ENCODE measurements at regions not wholly inside any gene's neighbourhood (a gene's known extent, or its start where the extent isn't known, plus 50 kb on each side); places are given as distances from the start of the nearest gene placed in this dataset.
"Not testable (repeated sequence)": the region's sequence is repeated elsewhere in the genome, so short reads cannot be mapped to it uniquely, and the experiment has no call there.

DNA sequence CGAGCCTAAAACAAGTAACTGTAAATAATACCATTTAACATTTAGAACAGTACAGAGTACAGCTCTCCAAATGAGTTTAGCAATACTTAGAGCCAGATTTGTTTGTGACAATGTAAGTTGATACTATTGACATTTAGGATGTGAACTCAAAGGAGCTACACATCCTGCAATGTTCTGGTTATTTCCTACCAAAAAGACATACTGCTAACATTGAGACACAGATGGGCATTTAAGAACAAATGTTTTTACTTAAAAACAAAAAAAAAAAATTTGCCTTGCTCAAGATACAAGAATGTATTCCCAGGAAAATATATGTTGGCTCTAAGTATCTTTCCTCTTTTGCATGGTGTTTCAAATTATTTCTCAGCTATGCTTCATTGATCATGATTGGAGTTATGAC, 1464.8 kb upstream of the PRMT6 start:
- Histone ChIP-seq H3K36me3 (no peaks in the 10 kb centered on the region), H3K27ac (no peak overlapping the region), H3K4me1 (ENCODE audit: low read depth) (no peaks in the 10 kb centered on the region), H3K27me3 (no peaks in the 10 kb centered on the region), H3K9me3 (ENCODE audit: low read depth) (no peaks in the 10 kb centered on the region), H3K4me3 (no peak overlapping the region)
- no peak for DNase-seq (ENCODE audit: low read depth in 1 of 2, low spot score in 1 of 2)
- TF ChIP-seq, protein P1, sequence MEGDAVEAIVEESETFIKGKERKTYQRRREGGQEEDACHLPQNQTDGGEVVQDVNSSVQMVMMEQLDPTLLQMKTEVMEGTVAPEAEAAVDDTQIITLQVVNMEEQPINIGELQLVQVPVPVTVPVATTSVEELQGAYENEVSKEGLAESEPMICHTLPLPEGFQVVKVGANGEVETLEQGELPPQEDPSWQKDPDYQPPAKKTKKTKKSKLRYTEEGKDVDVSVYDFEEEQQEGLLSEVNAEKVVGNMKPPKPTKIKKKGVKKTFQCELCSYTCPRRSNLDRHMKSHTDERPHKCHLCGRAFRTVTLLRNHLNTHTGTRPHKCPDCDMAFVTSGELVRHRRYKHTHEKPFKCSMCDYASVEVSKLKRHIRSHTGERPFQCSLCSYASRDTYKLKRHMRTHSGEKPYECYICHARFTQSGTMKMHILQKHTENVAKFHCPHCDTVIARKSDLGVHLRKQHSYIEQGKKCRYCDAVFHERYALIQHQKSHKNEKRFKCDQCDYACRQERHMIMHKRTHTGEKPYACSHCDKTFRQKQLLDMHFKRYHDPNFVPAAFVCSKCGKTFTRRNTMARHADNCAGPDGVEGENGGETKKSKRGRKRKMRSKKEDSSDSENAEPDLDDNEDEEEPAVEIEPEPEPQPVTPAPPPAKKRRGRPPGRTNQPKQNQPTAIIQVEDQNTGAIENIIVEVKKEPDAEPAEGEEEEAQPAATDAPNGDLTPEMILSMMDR (IDR thresholded peaks at IDR 0.05; ENCODE audit: low read depth, low read length) = no peak

DNA sequence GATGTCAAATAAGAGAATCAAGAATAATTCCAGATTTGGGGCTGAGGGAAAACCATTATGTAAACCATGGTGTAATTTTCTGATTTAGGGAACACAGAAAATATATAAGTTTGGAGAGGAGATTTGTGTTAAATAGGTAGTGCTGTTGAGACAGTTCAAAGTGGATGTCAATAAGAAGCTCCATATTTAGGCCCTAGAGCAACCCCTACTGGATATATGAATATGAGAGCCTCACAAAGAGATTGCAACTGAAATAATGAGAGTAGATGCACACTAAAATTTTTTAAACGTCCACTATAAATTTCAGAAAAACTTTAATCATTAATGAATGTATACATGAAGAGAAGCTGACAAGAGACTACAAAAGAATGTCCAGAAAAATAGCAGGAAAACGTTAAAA, 1447.8 kb upstream of the PRMT6 start:
- Histone ChIP-seq H3K9me3 (ENCODE audit: low read depth) (no peaks in the 10 kb centered on the region), H3K4me3 (no peak overlapping the region), H3K27me3 (no peaks in the 10 kb centered on the region), H3K27ac (no peak overlapping the region), H3K4me1 (ENCODE audit: low read depth) (no peaks in the 10 kb centered on the region), H3K36me3 (no peaks in the 10 kb centered on the region)
- TF ChIP-seq, protein P1 (IDR thresholded peaks at IDR 0.05; ENCODE audit: low read depth, low read length) = no peak
- no peak for DNase-seq (ENCODE audit: low read depth in 1 of 2, low spot score in 1 of 2)

DNA sequence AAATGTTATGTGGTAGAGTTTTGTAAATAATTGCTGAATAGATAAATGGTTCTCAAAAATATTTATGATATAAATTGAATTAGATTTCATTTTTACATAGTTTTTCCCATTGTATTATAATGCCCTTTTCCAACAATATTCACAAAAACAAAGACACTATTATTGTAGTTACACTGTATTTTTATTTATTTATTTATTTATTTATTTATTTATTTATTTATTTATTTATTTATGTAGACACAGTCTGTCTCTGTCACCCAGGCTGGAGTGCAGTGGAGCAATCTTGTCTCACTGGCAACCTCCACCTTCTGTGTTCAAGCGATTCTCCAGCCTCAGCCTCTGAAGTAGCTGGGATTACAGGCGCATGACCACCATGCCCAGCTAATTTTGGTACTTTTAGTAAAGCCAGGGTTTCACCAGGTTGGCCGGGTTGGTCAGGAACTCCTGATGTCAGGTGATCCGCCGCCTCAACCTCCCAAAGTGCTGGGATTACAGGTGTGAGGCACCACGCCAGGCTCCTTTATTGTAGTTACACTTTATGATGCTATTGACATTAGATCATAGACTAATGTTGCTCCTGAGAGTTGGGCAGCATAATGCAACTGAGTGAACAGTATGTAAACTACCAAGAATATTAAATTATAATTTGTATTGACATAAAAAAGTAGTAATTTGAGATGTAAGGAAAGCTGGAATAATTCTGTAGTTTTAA, 1430.0 kb upstream of the PRMT6 start:
- Histone ChIP-seq H3K27ac (no peak overlapping the region), H3K4me3 (no peak overlapping the region), H3K27me3 (no peaks in the 10 kb centered on the region), H3K4me1 (ENCODE audit: low read depth) (no peaks in the 10 kb centered on the region), H3K36me3 (no peaks in the 10 kb centered on the region), H3K9me3 (ENCODE audit: low read depth) (no peaks in the 10 kb centered on the region)
- TF ChIP-seq, protein P1 (IDR thresholded peaks at IDR 0.05; ENCODE audit: low read depth, low read length) = no peak
- DNase-seq (ENCODE audit: low read depth in 1 of 2, low spot score in 1 of 2) = no peak

DNA sequence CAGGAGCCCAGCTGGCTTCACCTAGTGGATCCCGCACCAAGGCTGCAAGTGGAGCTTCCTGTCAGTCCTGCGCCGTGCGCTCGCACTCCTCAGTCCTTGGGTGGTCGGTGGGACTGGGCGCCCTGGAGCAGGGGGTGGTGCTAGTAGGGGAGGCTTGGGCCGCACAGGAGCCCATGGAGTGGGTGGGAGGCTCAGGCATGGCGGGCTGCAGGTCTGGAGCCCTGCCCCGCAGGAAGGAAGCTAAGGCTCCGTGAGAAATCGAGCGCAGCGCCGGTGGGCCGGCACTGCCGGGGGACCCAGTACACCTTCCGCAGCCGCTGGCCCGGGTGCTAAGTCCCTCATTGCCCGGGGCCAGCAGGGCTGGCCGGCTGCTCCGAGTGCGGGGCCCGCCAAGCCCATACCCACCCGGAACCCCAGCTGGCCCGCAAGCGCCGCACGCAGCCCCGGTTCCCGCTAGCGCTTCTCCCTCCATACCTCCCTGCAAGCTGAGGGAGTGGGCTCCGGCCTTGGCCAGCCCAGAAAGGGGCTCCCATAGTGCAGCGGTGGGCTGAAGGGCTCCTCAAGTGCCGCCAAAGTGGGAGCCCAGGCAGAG, 1425.2 kb upstream of the PRMT6 start:
- peaks cover 11% of the 10 kb centered on the region for H3K4me1 ChIP-seq (ENCODE audit: low read depth)
- H3K4me3 ChIP-seq; H3K27me3 ChIP-seq; H3K36me3 ChIP-seq; H3K27ac ChIP-seq; H3K9me3 ChIP-seq (ENCODE audit: low read depth); DNase-seq (ENCODE audit: low read depth in 1 of 2, low spot score in 1 of 2): not testable (repeated sequence)

DNA sequence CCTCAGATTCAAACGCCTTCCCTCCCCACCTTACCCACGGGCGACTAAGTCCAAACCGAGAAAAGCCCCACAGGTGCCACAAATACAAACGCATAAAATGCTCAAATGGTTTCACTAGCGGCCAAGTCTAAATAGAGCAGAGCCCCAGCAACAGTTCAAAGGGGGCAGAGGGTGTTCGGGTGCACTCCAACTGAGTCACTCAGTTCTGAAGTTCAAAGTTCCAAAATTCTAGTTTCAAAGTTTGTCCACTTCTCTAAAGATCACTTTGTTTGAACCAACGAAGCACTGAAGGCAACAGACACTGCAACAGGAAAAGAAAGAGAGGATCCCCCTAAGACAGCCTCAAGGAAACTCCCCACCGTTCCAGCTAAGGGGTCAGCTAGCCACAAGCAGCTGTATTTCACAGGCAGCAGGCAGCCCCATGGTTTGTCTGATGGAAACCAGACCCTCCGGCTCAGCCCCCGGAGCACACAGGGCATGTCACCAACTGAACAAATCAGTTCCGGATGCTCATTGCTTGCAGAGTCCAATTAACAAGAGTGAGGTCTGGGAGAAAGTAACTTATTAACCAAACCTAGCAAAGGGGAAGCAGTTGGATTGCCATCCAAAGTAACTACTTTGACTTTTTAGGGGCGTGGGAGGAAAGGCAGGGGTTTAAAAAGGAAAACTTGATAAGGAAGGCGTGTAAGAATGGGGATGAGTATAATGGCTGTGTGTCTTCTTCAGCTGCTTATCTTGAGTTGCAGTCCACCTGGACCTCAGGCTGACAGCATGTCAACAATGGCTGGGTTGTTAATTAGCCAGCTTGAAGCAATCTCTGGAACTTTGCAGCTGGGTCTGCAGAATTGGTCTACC, 1423.9 kb upstream of the PRMT6 start:
- H3K9me3 ChIP-seq (ENCODE audit: low read depth) = no peaks in the 10 kb centered on the region
- peak in 1 of 2 donors; percentile 57 for DNase-seq (ENCODE audit: low read depth in 1 of 2, low spot score in 1 of 2)
- no peak overlapping the region for H3K4me3 ChIP-seq
- H3K36me3 ChIP-seq = no peaks in the 10 kb centered on the region
- no peaks in the 10 kb centered on the region for H3K27me3 ChIP-seq
- peaks cover 11% of the 10 kb centered on the region for H3K4me1 ChIP-seq (ENCODE audit: low read depth)
- H3K27ac ChIP-seq = peak overlapping the region; percentile 50
- TF ChIP-seq, protein P1 (IDR thresholded peaks at IDR 0.05; ENCODE audit: low read depth, low read length) = no peak

DNA sequence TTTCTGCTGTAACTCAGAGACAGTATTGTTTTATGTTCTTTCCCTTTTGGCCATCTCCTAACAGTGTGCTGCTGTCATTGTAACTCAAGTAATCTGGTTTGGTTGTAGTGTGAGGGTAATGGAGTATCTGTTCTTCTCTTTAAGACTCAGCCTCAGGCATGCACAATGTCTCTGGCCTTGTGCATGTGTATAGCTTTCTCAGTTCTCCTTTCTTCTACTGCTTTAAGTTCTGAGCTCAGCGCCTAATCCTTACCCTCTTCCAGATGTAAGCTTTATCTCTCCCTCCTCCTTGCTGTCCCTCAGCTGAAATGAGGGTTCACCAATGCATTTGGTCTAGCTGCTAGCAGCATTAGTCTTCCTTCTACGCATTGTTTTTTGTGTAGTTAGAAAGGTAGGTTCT, 1420.4 kb upstream of the PRMT6 start:
- Histone ChIP-seq H3K27me3 (no peaks in the 10 kb centered on the region), H3K4me3 (no peak overlapping the region), H3K4me1 (ENCODE audit: low read depth) (peaks cover 11% of the 10 kb centered on the region), H3K36me3 (no peaks in the 10 kb centered on the region), H3K9me3 (ENCODE audit: low read depth) (no peaks in the 10 kb centered on the region), H3K27ac (no peak overlapping the region)
- TF ChIP-seq, protein P1 (IDR thresholded peaks at IDR 0.05; ENCODE audit: low read depth, low read length) = no peak
- DNase-seq (ENCODE audit: low read depth in 1 of 2, low spot score in 1 of 2) = no peak

All from cardiac muscle cell (in vitro differentiated cells and primary cell).